ENCODE measurements at regions not wholly inside any gene's neighbourhood (a gene's known extent, or its start where the extent isn't known, plus 50 kb on each side); places are given as distances from the start of the nearest gene placed in this dataset.

DNA sequence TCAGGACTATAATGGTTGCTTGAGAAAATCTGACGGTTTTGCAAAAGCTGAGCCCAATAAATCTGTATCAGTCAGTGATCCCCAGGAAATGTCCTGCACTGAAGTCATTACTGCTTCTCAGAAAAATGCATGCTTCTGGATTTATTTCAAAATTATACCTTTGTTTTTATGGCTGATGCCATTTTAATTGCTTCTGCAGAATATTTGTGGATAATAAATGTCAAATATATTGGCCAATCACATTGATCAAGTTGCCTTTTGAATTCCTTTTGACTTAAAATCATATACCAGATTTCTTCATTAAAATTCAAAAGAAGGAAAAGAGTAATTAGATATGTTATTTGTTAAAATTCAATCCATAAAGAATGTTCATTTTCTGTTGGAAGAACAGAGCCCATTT, 842.9 kb upstream of the ADGRL4 start:
- TF ChIP-seq, protein P1, sequence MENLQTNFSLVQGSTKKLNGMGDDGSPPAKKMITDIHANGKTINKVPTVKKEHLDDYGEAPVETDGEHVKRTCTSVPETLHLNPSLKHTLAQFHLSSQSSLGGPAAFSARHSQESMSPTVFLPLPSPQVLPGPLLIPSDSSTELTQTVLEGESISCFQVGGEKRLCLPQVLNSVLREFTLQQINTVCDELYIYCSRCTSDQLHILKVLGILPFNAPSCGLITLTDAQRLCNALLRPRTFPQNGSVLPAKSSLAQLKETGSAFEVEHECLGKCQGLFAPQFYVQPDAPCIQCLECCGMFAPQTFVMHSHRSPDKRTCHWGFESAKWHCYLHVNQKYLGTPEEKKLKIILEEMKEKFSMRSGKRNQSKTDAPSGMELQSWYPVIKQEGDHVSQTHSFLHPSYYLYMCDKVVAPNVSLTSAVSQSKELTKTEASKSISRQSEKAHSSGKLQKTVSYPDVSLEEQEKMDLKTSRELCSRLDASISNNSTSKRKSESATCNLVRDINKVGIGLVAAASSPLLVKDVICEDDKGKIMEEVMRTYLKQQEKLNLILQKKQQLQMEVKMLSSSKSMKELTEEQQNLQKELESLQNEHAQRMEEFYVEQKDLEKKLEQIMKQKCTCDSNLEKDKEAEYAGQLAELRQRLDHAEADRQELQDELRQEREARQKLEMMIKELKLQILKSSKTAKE (CRISPR knock-in tag; IDR thresholded peaks at IDR 0.05; ENCODE audit: borderline replicate concordance), result no peak
- TF ChIP-seq, protein P2, sequence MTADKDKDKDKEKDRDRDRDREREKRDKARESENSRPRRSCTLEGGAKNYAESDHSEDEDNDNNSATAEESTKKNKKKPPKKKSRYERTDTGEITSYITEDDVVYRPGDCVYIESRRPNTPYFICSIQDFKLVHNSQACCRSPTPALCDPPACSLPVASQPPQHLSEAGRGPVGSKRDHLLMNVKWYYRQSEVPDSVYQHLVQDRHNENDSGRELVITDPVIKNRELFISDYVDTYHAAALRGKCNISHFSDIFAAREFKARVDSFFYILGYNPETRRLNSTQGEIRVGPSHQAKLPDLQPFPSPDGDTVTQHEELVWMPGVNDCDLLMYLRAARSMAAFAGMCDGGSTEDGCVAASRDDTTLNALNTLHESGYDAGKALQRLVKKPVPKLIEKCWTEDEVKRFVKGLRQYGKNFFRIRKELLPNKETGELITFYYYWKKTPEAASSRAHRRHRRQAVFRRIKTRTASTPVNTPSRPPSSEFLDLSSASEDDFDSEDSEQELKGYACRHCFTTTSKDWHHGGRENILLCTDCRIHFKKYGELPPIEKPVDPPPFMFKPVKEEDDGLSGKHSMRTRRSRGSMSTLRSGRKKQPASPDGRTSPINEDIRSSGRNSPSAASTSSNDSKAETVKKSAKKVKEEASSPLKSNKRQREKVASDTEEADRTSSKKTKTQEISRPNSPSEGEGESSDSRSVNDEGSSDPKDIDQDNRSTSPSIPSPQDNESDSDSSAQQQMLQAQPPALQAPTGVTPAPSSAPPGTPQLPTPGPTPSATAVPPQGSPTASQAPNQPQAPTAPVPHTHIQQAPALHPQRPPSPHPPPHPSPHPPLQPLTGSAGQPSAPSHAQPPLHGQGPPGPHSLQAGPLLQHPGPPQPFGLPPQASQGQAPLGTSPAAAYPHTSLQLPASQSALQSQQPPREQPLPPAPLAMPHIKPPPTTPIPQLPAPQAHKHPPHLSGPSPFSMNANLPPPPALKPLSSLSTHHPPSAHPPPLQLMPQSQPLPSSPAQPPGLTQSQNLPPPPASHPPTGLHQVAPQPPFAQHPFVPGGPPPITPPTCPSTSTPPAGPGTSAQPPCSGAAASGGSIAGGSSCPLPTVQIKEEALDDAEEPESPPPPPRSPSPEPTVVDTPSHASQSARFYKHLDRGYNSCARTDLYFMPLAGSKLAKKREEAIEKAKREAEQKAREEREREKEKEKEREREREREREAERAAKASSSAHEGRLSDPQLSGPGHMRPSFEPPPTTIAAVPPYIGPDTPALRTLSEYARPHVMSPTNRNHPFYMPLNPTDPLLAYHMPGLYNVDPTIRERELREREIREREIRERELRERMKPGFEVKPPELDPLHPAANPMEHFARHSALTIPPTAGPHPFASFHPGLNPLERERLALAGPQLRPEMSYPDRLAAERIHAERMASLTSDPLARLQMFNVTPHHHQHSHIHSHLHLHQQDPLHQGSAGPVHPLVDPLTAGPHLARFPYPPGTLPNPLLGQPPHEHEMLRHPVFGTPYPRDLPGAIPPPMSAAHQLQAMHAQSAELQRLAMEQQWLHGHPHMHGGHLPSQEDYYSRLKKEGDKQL (CRISPR knock-in tag; IDR thresholded peaks at IDR 0.05; ENCODE audit: low read depth), result no peak
- TF ChIP-seq, protein P3, sequence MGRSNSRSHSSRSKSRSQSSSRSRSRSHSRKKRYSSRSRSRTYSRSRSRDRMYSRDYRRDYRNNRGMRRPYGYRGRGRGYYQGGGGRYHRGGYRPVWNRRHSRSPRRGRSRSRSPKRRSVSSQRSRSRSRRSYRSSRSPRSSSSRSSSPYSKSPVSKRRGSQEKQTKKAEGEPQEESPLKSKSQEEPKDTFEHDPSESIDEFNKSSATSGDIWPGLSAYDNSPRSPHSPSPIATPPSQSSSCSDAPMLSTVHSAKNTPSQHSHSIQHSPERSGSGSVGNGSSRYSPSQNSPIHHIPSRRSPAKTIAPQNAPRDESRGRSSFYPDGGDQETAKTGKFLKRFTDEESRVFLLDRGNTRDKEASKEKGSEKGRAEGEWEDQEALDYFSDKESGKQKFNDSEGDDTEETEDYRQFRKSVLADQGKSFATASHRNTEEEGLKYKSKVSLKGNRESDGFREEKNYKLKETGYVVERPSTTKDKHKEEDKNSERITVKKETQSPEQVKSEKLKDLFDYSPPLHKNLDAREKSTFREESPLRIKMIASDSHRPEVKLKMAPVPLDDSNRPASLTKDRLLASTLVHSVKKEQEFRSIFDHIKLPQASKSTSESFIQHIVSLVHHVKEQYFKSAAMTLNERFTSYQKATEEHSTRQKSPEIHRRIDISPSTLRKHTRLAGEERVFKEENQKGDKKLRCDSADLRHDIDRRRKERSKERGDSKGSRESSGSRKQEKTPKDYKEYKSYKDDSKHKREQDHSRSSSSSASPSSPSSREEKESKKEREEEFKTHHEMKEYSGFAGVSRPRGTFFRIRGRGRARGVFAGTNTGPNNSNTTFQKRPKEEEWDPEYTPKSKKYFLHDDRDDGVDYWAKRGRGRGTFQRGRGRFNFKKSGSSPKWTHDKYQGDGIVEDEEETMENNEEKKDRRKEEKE (IDR thresholded peaks at IDR 0.05), result no peak
- TF ChIP-seq HMG20B (CRISPR knock-in tag; conservative IDR thresholded peaks at IDR 0.05) (no peak), SOX6 (IDR thresholded peaks at IDR 0.05) (no peak), SOX6 (CRISPR knock-in tag; IDR thresholded peaks at IDR 0.05) (no peak), JUNB (CRISPR knock-in tag; IDR thresholded peaks at IDR 0.05; ENCODE audit: borderline replicate concordance) (no peak)
- TF ChIP-seq, protein P4, sequence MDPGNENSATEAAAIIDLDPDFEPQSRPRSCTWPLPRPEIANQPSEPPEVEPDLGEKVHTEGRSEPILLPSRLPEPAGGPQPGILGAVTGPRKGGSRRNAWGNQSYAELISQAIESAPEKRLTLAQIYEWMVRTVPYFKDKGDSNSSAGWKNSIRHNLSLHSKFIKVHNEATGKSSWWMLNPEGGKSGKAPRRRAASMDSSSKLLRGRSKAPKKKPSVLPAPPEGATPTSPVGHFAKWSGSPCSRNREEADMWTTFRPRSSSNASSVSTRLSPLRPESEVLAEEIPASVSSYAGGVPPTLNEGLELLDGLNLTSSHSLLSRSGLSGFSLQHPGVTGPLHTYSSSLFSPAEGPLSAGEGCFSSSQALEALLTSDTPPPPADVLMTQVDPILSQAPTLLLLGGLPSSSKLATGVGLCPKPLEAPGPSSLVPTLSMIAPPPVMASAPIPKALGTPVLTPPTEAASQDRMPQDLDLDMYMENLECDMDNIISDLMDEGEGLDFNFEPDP (CRISPR knock-in tag; conservative IDR thresholded peaks at IDR 0.05), result no peak
- TF ChIP-seq, protein P5, sequence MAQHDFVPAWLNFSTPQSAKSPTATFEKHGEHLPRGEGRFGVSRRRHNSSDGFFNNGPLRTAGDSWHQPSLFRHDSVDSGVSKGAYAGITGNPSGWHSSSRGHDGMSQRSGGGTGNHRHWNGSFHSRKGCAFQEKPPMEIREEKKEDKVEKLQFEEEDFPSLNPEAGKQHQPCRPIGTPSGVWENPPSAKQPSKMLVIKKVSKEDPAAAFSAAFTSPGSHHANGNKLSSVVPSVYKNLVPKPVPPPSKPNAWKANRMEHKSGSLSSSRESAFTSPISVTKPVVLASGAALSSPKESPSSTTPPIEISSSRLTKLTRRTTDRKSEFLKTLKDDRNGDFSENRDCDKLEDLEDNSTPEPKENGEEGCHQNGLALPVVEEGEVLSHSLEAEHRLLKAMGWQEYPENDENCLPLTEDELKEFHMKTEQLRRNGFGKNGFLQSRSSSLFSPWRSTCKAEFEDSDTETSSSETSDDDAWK (CRISPR knock-in tag; IDR thresholded peaks at IDR 0.05), result no peak
- TF ChIP-seq, protein P6, sequence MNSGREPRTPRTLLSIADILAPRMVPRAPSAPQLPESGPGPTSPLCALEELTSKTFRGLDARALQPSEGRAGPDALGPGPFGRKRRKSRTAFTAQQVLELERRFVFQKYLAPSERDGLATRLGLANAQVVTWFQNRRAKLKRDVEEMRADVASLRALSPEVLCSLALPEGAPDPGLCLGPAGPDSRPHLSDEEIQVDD (CRISPR knock-in tag; IDR thresholded peaks at IDR 0.05; ENCODE audit: borderline replicate concordance), result no peak
- TF ChIP-seq, protein P7, sequence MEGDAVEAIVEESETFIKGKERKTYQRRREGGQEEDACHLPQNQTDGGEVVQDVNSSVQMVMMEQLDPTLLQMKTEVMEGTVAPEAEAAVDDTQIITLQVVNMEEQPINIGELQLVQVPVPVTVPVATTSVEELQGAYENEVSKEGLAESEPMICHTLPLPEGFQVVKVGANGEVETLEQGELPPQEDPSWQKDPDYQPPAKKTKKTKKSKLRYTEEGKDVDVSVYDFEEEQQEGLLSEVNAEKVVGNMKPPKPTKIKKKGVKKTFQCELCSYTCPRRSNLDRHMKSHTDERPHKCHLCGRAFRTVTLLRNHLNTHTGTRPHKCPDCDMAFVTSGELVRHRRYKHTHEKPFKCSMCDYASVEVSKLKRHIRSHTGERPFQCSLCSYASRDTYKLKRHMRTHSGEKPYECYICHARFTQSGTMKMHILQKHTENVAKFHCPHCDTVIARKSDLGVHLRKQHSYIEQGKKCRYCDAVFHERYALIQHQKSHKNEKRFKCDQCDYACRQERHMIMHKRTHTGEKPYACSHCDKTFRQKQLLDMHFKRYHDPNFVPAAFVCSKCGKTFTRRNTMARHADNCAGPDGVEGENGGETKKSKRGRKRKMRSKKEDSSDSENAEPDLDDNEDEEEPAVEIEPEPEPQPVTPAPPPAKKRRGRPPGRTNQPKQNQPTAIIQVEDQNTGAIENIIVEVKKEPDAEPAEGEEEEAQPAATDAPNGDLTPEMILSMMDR (CRISPR knock-in tag; IDR thresholded peaks at IDR 0.05), result no peak

All from HepG2 (cell line).